Testis (tissue), 2 donors: ENCODE measurements at regions not wholly inside any gene's neighbourhood (a gene's known extent, or its start where the extent isn't known, plus 50 kb on each side); places are given as distances from the start of the nearest gene placed in this dataset.

Source experiments
- CTCF ChIP-seq, 3 experiments: fragments of 450-650 bp in 2 of 3; fragments of 200-600 bp in 1 of 3; sonication (generic) in 1 of 3; IDR thresholded peaks; one replicate each; pipeline ENCODE4 v1.5.1; 2016 to 2019; ENCODE audit warnings: antibody characterized with exemption in 3 of 3, mild to moderate bottlenecking in 2 of 3, moderate library complexity in 1 of 3
- POLR2A ChIP-seq: fragments of 450-650 bp; IDR thresholded peaks from one replicate; pipeline ENCODE4 v1.6.1; 2017; ENCODE audit warnings: antibody characterized with exemption, mild to moderate bottlenecking, moderate library complexity

DNA sequence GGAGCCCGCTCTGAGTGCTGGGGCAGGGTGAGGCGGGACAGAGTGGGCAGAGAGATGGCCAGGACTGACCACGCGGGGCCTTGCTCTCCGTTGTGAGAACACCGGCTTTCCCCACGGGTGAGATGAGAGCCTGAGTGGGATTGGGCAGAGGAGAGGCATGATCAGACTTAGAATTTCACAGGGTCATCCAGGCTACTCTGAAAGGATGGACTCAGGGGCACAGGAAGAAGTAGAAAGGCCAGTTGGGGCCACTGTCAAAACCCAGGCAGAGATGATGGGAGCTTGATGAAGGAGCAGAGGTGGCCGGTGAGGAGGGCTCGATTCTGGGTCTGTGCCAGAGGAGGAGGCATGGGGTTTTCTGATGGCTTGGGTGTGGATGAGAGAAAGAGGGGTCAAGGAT, 63.8 kb upstream of the NUP50 start:
- TF ChIP-seq POLR2A = no peak
- no peak for TF ChIP-seq CTCF (IDR thresholded peaks at IDR 0.05)
